Hematopoietic multipotent progenitor cell treated with erythropoietin and hydrocortisone succinate and interleukin-3 and kit ligand, for 4 days (in vitro differentiated cells): ENCODE measurements at regions not wholly inside any gene's neighbourhood (a gene's known extent, or its start where the extent isn't known, plus 50 kb on each side); places are given as distances from the start of the nearest gene placed in this dataset.
"Not testable (repeated sequence)": the region's sequence is repeated elsewhere in the genome, so short reads cannot be mapped to it uniquely, and the experiment has no call there.

Experiments
- DNase-seq: peaks from one replicate; pipeline ENCODE4 v3.0.0-alpha.2; 2015

DNA sequence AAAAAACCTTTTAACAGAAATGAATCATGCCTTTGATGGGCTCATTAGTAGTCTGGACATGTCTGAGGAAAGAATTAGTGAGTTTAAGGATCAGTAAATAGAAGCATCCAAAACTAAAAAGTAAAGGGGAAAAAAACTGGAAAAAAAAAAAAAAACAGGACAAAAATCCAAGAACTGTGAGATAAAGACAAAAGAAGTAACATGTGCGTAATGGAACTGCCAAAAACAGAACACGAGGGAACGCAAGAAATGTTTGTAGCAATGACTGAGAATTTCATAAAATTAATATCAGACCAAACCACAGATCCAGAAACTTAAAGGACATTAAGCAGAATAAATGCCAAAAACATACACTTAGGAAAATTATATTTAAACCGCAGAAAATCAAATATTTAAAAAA, 77.4 kb downstream of the MS4A13 start:
- DNase-seq = no peak

DNA sequence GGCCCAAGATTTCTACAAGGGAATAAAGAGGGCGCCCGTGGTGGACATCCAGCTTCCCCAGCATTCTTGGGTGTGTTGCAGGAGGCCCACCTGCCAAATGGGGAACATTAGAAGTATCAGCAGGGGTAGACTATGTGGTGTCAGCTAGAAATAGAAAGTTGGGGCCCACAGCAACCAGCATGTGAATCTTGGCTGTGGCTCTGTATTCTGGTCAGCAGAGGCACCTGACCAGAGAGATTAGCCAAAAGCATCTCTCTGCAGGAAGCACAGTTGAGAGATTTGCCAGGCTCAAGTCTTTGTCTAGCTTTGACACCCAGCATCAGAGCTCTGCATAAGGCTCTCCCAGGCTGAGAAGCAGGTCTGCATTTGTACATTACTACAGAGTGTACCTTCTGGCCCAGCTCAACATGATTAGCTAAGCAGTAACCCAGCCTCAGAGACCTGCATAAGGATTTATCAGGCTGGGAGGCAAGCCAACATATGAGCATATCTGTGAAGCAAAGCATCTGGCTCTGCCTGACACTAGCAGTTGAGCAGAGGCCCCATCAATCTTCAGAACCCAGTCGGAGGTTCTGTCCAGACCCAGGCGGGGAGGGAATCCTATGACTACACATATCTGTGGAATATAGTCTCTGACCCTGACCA, 79.9 kb downstream of the MS4A13 start:
- no peak for DNase-seq

GRCh38 chr11:60607483-60607882, 91.9 kb upstream of the MS4A8 start:
- no peak for DNase-seq

DNA sequence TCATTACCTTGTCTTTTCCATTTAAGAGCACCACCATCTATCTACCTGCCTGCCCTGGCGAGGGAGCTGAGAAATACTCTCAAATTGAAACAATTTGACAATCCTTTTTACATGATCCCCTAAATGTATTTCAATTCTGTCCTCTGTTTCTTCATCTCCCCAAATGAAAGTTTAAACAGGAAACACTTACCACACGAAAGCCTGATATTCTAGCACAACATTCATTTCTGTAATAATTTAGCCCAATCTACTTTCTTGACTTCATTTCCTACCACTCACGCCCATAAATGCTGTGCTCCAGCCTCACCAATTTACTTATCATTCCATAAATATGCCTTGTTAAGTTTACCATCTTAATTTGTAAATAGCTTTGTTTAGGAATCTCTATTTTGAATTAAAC, 89.8 kb upstream of the MS4A8 start:
- no peak for DNase-seq

GRCh38 chr11:60610702-60611101, 88.7 kb upstream of the MS4A8 start:
- DNase-seq = no peak

DNA sequence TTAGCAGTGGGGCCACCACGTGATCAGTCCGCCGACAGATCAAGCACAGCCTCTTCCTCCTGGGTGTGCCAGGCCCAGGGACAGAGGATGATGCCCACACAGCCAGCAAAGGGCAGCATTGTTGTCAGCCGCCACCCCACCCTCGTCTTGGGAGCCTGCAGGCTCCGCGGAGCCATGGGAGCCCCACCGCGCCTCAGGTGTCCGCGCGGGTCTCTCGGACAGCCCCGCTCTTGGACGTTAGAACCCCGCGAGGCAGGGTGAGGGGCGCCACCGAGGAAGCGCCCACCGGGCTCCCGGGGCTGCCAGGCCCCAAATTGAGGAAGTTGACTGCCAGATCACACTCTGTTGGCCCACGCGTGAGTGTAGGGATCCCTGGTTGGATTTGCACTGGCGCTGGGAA, 83.9 kb upstream of the MS4A8 start:
- DNase-seq = no peak

- DNase-seq = not testable (repeated sequence)
These were observed 77.5 kb upstream of the MS4A8 start for GRCh38 chr11:60621940-60622339.

DNA sequence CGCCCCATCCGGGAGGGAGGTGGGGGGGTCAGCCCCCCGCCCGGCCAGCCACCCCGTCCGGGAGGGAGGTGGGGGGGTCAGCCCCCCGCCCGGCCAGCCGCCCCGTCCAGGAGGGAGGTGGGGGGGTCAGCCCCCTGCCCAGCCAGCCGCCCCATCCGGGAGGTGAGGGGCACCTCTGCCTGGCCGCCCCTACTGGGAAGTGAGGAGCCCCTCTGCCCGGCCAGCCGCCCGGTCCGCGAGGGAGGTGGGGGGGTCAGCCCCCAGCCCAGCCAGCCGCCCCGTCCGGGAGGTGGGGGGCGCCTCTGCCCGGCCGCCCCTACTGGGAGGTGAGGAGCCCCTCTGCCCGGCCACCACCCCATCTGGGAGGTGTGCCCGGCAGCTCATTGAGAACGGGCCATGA, 76.6 kb upstream of the MS4A8 start:
- DNase-seq = not testable (repeated sequence)

DNA sequence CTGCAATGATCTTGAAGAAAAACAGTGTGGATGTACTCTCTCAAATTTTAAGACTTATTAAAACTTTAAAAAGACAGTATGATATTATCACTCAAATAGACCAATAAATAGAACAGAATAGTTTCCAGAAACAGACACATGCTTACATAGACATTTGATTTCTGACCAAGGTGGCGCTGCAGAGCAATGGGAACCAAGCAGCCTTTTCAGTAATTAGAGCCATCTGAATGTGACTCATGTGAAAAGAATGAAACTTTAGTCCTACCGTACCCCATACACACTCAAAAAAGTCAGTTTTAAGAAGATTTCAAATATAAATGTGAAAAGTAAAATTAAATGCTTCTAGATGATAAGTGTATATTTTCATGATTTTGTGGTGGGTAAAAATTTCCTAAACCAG, 74.2 kb upstream of the MS4A8 start:
- peak; percentile 26 for DNase-seq

GRCh38 chr11:60629399-60629798, 70.0 kb upstream of the MS4A8 start:
- no peak for DNase-seq

DNA sequence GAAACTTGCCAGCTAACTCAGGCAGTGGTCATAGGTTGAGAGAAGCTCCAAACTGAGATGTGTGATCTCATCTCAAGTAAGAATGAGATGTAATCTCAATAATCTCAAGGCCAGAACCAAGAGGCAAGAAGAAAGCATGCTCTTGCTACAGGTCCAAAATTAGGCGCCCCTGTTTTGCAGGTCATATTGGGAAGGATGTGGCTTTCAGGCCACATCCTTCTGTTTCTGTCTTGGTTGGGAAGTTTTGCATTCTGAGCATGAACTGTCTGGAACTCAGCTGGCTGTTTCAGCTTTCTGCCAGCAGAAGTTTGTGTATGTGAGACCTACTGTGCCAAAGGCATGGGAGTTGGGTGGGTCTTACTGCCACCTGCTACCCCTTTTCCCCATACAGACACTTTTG, 67.5 kb upstream of the MS4A8 start:
- DNase-seq = peak; percentile 39

- no peak for DNase-seq
These were observed 65.8 kb upstream of the MS4A8 start for GRCh38 chr11:60633645-60634044.

DNA sequence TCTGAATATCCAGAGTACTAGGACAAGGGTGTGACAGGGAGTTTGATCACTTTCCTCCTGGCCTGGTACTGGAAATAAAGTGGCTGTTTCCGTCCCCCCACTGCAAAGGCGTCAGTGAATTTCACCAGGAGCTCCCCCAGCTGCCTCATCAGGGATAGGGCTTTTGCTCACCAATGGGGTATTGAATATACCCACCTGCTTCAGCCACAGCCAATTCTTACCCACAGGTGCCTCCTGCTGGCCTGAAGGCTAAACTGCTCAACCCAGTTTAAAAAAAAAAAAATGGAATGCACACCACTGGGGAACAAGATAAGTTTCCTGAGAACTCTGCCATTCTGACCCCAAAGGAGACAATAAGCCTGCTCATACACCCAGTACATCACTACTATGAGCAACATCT, 65.3 kb upstream of the MS4A8 start:
- DNase-seq = peak; percentile 39

DNA sequence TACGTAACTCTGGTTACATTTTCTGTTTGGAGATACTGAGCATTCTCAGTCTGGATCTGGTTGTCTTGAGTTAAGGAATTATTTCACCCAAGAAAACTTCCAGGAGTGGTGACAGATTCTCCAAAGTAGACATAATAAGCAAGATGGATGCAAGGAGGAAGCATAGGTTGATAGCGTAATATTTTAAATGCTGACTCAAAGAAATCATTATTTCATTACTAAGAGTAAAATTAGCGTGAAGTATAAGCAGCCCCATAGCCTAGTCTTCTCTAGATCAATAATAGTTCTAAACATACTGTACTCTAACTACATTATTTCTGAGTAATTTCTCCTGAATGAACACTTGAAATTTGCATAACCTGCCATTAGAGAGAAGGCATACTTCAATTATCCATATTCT, 57.5 kb upstream of the MS4A8 start:
- no peak for DNase-seq

DNA sequence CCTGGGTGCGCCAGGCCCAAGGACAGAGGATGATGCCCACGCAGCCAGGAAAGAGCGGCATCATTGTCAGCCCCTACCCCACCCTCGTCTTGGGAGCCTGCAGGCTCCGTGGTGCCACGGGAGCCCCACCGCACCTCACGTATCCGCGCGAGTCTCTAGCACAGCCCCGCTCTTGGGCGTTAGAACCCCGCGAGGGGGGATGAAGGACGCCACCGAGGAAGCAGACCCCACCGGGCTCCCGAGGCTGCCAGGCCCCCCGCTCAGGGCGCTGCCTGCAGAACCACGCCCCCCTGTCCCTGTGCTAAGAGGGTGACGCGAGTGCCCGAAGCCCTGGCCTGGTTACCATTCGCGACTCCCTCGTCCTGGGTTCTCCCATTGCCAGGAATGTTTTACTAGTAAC, 52.3 kb upstream of the MS4A8 start:
- DNase-seq = no peak
